Natural killer cell (primary cell): ENCODE measurements at regions not wholly inside any gene's neighbourhood (a gene's known extent, or its start where the extent isn't known, plus 50 kb on each side); places are given as distances from the start of the nearest gene placed in this dataset.

Source experiments
- ATAC-seq, 3 donors: fragments of 150-1000 bp in 2 of 3; fragments of 200-7000 bp in 1 of 3; cut with Tn5 transposase; 1 replicate in 1 of 3; 2 replicates in 2 of 3; pipeline ENCODE4 v1.10.0; 2021; ENCODE audit warnings: mild to moderate bottlenecking in 2 of 3, moderate library complexity in 2 of 3
- DNase-seq, 2 donors: peaks; one replicate each; pipeline versions ENCODE4 v3.0.0 to v3.0.0-alpha.2; 2013 to 2021; ENCODE audit warnings: mixed read lengths in 1 of 2
- H3K27ac ChIP-seq: one replicate; pipeline ENCODE4 v1.5.1; 2013; ENCODE audit warnings: mild to moderate bottlenecking, low read length
- H3K27me3 ChIP-seq: one replicate; pipeline ENCODE4 v1.6.1; 2013; ENCODE audit warnings: low read length; ENCODE audit not compliant: control insufficient read depth, insufficient read depth
- H3K36me3 ChIP-seq: one replicate; pipeline ENCODE4 v1.6.1; 2013; ENCODE audit warnings: low read length; ENCODE audit not compliant: control insufficient read depth, insufficient read depth
- H3K4me1 ChIP-seq: one replicate; pipeline ENCODE4 v1.6.1; 2013; ENCODE audit warnings: low read length; ENCODE audit not compliant: control insufficient read depth, insufficient read depth
- H3K4me3 ChIP-seq: one replicate; pipeline ENCODE4 v1.5.1; 2013; ENCODE audit warnings: low read length
- H3K9me3 ChIP-seq: one replicate; pipeline ENCODE4 v1.6.1; 2013; ENCODE audit warnings: low read length; ENCODE audit not compliant: control insufficient read depth, insufficient read depth
- H3K27ac Mint-ChIP-seq, 2 donors: one replicate each; pipeline ENCODE4 v1.8.0; 2022; ENCODE audit warnings: mild to moderate bottlenecking in 2 of 2, mixed read lengths in 2 of 2, moderate library complexity in 1 of 2
- H3K27me3 Mint-ChIP-seq, 2 donors: one replicate each; pipeline ENCODE4 v1.8.0; 2022; ENCODE audit warnings: low read depth in 2 of 2, mixed read lengths in 2 of 2
- H3K36me3 Mint-ChIP-seq: one replicate; pipeline ENCODE4 v1.8.0; 2022; ENCODE audit warnings: mixed read lengths
- H3K4me1 Mint-ChIP-seq, 2 donors: one replicate each; pipeline ENCODE4 v1.8.0; 2022; ENCODE audit warnings: mixed read lengths in 2 of 2
- H3K4me3 Mint-ChIP-seq: one replicate; pipeline ENCODE4 v1.8.0; 2022; ENCODE audit warnings: mild to moderate bottlenecking, moderate library complexity, mixed read lengths
- H3K9me3 Mint-ChIP-seq, 2 donors: one replicate each; pipeline ENCODE4 v1.8.0; 2022; ENCODE audit warnings: mixed read lengths in 2 of 2
- WGBS: methylation state at CpG from one replicate; pipeline ENCODE4 v1.1.7; 2013; ENCODE audit warnings: missing lambda C conversion rate; ENCODE audit not compliant: insufficient coverage; 5-methylcytosine and 5-hydroxymethylcytosine counted together
- intact Hi-C: fragments of 100-400 bp; cut with micrococcal nuclease; formaldehyde crosslinking; loops from one replicate; pipeline ENCODE4 v1.14.2; 2022
- TF ChIP-seq, protein P1 (sequence below): fragments of 200-600 bp; IDR thresholded peaks from one replicate; pipeline ENCODE4 v1.8.0; 2022; ENCODE audit warnings: antibody characterized with exemption

DNA sequence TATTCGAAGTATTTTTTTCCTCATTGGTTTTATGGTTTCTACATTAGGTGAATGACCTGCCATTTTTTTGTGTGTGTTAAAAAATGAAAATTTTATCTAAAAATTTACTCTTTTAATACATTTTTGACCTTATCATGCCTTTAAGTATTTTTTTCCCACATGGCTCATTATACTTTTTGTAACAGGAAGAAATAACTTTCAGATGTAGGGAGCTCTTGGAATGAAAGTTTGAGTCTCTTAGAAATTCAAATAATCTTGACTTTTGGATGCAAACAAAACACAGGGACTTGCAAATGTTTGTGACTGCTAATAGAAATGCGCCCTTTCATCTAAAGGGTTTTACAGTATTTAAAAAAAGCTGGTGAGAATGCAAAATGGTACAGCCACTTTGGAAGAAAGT, 457.9 kb downstream of the KLF5 start:
- Histone ChIP-seq H3K4me3 (no peak overlapping the region), H3K9me3 (no peaks in the 10 kb centered on the region), H3K36me3 (no peaks in the 10 kb centered on the region), H3K4me1 (no peaks in the 10 kb centered on the region), H3K27ac (no peak overlapping the region), H3K27me3 (no peaks in the 10 kb centered on the region)
- TF ChIP-seq, protein P1, sequence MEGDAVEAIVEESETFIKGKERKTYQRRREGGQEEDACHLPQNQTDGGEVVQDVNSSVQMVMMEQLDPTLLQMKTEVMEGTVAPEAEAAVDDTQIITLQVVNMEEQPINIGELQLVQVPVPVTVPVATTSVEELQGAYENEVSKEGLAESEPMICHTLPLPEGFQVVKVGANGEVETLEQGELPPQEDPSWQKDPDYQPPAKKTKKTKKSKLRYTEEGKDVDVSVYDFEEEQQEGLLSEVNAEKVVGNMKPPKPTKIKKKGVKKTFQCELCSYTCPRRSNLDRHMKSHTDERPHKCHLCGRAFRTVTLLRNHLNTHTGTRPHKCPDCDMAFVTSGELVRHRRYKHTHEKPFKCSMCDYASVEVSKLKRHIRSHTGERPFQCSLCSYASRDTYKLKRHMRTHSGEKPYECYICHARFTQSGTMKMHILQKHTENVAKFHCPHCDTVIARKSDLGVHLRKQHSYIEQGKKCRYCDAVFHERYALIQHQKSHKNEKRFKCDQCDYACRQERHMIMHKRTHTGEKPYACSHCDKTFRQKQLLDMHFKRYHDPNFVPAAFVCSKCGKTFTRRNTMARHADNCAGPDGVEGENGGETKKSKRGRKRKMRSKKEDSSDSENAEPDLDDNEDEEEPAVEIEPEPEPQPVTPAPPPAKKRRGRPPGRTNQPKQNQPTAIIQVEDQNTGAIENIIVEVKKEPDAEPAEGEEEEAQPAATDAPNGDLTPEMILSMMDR, result no peak
- no peak overlapping the region for H3K4me3 Mint-ChIP-seq
- ATAC-seq (no peak), DNase-seq (no peak)
- H3K27ac Mint-ChIP-seq, result no peak overlapping the region
- peaks cover 0 to 2% of the 10 kb centered on the region in 2 donors for H3K27me3 Mint-ChIP-seq
- no peaks in the 10 kb centered on the region for H3K9me3 Mint-ChIP-seq
- no peaks in the 10 kb centered on the region for H3K4me1 Mint-ChIP-seq
- WGBS, result 83% methylated on average over 1 of the region's 2 CpGs
- intact Hi-C loops, result no loop called here
- no peaks in the 10 kb centered on the region for H3K36me3 Mint-ChIP-seq

DNA sequence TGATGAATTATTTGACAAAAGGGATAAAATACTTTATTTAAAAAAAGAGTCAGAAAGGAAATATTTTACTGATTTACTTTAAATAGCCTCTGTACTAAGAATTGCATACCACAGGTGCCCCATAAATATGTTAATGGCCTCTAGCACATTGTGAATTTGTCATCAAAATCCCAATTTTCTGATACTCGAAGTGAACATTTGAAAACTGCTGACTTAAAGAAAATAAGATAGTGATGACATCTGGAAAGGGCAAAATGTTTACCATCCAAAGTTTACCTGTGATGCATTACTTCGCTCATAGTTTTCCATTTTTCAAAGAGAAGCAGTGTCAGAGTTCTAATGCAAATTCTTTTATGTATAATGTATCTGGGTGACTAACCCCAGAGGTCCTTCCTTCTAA, 455.4 kb downstream of the KLF5 start:
- TF ChIP-seq, protein P1, result no peak
- peaks cover 0 to 4% of the 10 kb centered on the region in 2 donors for H3K27me3 Mint-ChIP-seq
- Histone ChIP-seq H3K27me3 (no peaks in the 10 kb centered on the region), H3K4me1 (no peaks in the 10 kb centered on the region), H3K27ac (no peak overlapping the region), H3K9me3 (no peaks in the 10 kb centered on the region), H3K36me3 (no peaks in the 10 kb centered on the region), H3K4me3 (no peak overlapping the region)
- no peak overlapping the region for H3K27ac Mint-ChIP-seq
- ATAC-seq (no peak), DNase-seq (no peak)
- no peaks in the 10 kb centered on the region for H3K36me3 Mint-ChIP-seq
- H3K9me3 Mint-ChIP-seq, result peaks cover 0 to 3% of the 10 kb centered on the region in 2 donors
- H3K4me3 Mint-ChIP-seq, result no peak overlapping the region
- 76% methylated on average over 2 of the region's 2 CpGs for WGBS
- no peaks in the 10 kb centered on the region for H3K4me1 Mint-ChIP-seq
- intact Hi-C loops, result no loop called here

DNA sequence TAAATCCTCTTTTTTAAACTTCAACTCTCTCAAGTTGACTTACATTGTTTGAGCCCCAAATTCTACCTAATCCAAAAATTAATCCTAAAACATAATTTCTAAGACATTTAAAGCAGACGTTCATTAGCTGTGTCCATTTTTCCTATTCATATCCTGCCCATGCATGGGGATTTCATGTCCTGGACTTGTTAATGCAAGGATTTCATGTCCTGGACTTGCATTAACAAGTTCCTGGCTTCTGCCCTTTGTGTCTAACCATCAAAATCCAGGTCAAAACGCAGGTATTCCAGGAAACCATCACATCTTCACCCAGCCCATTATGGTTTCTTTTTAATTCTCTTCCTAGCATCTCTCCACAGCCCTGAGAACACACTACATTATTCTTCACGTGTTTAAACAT, 454.9 kb downstream of the KLF5 start:
- Mint-ChIP-seq H3K27me3 (peaks cover 0 to 4% of the 10 kb centered on the region in 2 donors), H3K4me1 (no peaks in the 10 kb centered on the region), H3K9me3 (peaks cover under 1 to 3% of the 10 kb centered on the region in 2 donors), H3K27ac (no peak overlapping the region), H3K4me3 (no peak overlapping the region), H3K36me3 (no peaks in the 10 kb centered on the region)
- Histone ChIP-seq H3K36me3 (no peaks in the 10 kb centered on the region), H3K4me3 (no peak overlapping the region), H3K27ac (no peak overlapping the region), H3K9me3 (no peaks in the 10 kb centered on the region), H3K27me3 (no peaks in the 10 kb centered on the region), H3K4me1 (no peaks in the 10 kb centered on the region)
- intact Hi-C loops, result no loop called here
- 75% methylated on average over 2 of the region's 3 CpGs for WGBS
- ATAC-seq (no peak), DNase-seq (no peak)
- TF ChIP-seq, protein P1, result no peak

DNA sequence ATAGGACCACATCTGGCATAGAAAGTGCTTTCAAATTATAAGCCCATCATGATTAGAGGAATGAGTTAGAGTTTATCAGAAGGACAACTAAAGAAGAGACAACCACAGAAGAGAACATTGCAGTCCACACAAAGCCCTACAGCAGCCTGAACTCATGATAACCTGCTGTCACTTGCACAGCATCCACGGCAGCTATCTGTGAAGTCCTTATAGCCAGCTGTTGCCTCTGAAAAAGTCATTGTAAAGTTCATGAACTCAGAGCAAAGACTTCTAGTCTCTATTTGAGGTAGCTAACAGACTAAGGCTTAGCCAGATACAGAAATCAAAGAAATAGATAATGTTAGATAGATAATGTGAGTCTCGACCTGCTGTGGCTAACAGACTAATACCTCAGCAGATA, 450.0 kb downstream of the KLF5 start:
- DNase-seq, result no peak
- Mint-ChIP-seq H3K27ac (no peak overlapping the region), H3K4me1 (no peaks in the 10 kb centered on the region), H3K36me3 (no peaks in the 10 kb centered on the region), H3K4me3 (no peak overlapping the region), H3K27me3 (peaks cover 0 to 7% of the 10 kb centered on the region in 2 donors), H3K9me3 (peaks cover 2 to 6% of the 10 kb centered on the region in 2 donors)
- WGBS, result 75% methylated on average over 2 of the region's 2 CpGs
- Histone ChIP-seq H3K4me3 (no peak overlapping the region), H3K4me1 (no peaks in the 10 kb centered on the region), H3K27ac (no peak overlapping the region), H3K27me3 (no peaks in the 10 kb centered on the region), H3K9me3 (no peaks in the 10 kb centered on the region), H3K36me3 (no peaks in the 10 kb centered on the region)
- ATAC-seq, result no peak
- intact Hi-C loops, result no loop called here
- TF ChIP-seq, protein P1, result no peak
